Prostate gland (tissue), 2 donors: ENCODE measurements at regions not wholly inside any gene's neighbourhood (a gene's known extent, or its start where the extent isn't known, plus 50 kb on each side); places are given as distances from the start of the nearest gene placed in this dataset.

Experiments
- DNase-seq: peaks from one replicate; pipeline ENCODE4 v3.0.0-alpha.2; 2019; ENCODE audit warnings: low spot score
- H3K27ac ChIP-seq, 2 donors: fragments of 200-600 bp; sonication (generic); 2 replicates each; pipeline ENCODE4 v1.5.1; 2017 to 2019
- H3K27me3 ChIP-seq: fragments of 200-600 bp; sonication (generic); replicated peaks from 2 replicates; pipeline ENCODE4 v1.5.1; 2019; ENCODE audit not compliant: insufficient read depth
- H3K36me3 ChIP-seq, 2 donors: fragments of 200-600 bp; sonication (generic); 1 replicate in 1 of 2; 2 replicates in 1 of 2; pipeline versions ENCODE4 v1.5.1 to v1.8.1; 2017 to 2019
- H3K4me1 ChIP-seq: fragments of 200-600 bp; sonication (generic); replicated peaks from 2 replicates; pipeline ENCODE4 v1.5.1; 2019
- H3K4me3 ChIP-seq, 2 donors: fragments of 200-600 bp; sonication (generic); 2 replicates each; pipeline ENCODE4 v1.5.1; 2017 to 2019
- H3K9me3 ChIP-seq: fragments of 200-600 bp; sonication (generic); 2 replicates; pipeline ENCODE4 v1.5.1; 2017
- CTCF ChIP-seq, 4 experiments: fragments of 200-600 bp in 2 of 4; fragments of 450-650 bp in 2 of 4; sonication (generic) in 2 of 4; IDR thresholded peaks; 1 replicate in 3 of 4; 2 replicates in 1 of 4; pipeline ENCODE4 v1.5.1; 2016 to 2019; ENCODE audit warnings: antibody characterized with exemption in 4 of 4, mild to moderate bottlenecking in 2 of 4, moderate library complexity in 2 of 4
- POLR2A ChIP-seq: fragments of 450-650 bp; IDR thresholded peaks from one replicate; pipeline ENCODE4 v1.6.1; 2016; ENCODE audit warnings: antibody characterized with exemption, mild to moderate bottlenecking
- POLR2AphosphoS5 ChIP-seq: sonication (generic); formaldehyde crosslinking; IDR thresholded peaks from one replicate; pipeline ENCODE4 v1.6.1; 2017; ENCODE audit warnings: antibody characterized with exemption
- WGBS: methylation state at CpG from one replicate; pipeline ENCODE4 v1.1.5; 2018; 5-methylcytosine and 5-hydroxymethylcytosine counted together
- intact Hi-C: fragments of 100-400 bp; cut with DNase I; formaldehyde crosslinking; loops from one replicate; pipeline ENCODE4 v1.14.2; 2022

GRCh38 chr4:11130195-11130970 is 298.3 kb downstream of the HS3ST1 start:
- no peak for DNase-seq
- 86% methylated on average over 4 of the region's 4 CpGs for WGBS
- H3K27ac ChIP-seq = no peak overlapping the region
- H3K4me3 ChIP-seq = no peak overlapping the region
- no peaks in the 10 kb centered on the region for H3K36me3 ChIP-seq
- intact Hi-C loops = no loop called here
- no peaks in the 10 kb centered on the region for H3K4me1 ChIP-seq
- H3K27me3 ChIP-seq = no peaks in the 10 kb centered on the region
- TF ChIP-seq CTCF (IDR thresholded peaks at IDR 0.05) = no peak
- TF ChIP-seq POLR2AphosphoS5 = no peak
- no peak for TF ChIP-seq POLR2A
- H3K9me3 ChIP-seq = no peaks in the 10 kb centered on the region

GRCh38 chr4:11120435-11120834 is 308.3 kb downstream of the HS3ST1 start:
- H3K27me3 ChIP-seq = no peaks in the 10 kb centered on the region
- TF ChIP-seq POLR2AphosphoS5 (no peak), POLR2A (no peak), CTCF (IDR thresholded peaks at IDR 0.05) (no peak)
- no peak overlapping the region for H3K4me3 ChIP-seq
- intact Hi-C loops = no loop called here
- H3K36me3 ChIP-seq = no peaks in the 10 kb centered on the region
- DNase-seq = no peak
- WGBS = 90% methylated on average over 2 of the region's 2 CpGs
- no peaks in the 10 kb centered on the region for H3K4me1 ChIP-seq
- no peaks in the 10 kb centered on the region for H3K9me3 ChIP-seq
- H3K27ac ChIP-seq = no peak overlapping the region

DNA sequence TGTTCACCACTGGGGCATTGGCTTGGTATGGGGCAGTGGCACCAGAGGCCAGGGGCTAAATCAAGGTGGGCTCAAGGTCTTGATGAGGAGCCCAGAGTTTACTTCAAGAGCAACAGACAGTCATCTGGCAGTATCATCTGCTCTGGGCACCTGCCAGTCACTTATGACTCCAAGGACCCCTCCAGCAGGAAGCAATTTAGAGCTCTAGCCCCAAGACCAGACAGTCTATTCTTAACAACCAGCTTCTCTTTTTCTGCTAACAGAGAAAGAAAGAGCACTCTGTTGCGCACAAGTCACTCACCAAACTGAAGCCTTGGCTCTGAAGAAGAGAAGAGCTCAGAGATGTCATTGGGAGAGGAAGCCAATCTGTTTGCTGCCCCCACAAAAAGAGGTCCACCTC is 309.2 kb downstream of the HS3ST1 start:
- Histone ChIP-seq H3K4me3 (no peak overlapping the region), H3K9me3 (no peaks in the 10 kb centered on the region), H3K27ac (no peak overlapping the region), H3K4me1 (no peaks in the 10 kb centered on the region), H3K36me3 (no peaks in the 10 kb centered on the region), H3K27me3 (no peaks in the 10 kb centered on the region)
- intact Hi-C loops = no loop called here
- WGBS = 95% methylated on average over 1 of the region's 1 CpG
- no peak for DNase-seq
- TF ChIP-seq CTCF (IDR thresholded peaks at IDR 0.05) (no peak), POLR2AphosphoS5 (no peak), POLR2A (no peak)

GRCh38 chr4:11118513-11118912 is 310.2 kb downstream of the HS3ST1 start:
- H3K9me3 ChIP-seq = no peaks in the 10 kb centered on the region
- no peak for DNase-seq
- H3K4me1 ChIP-seq = no peaks in the 10 kb centered on the region
- WGBS = 89% methylated on average over 2 of the region's 2 CpGs
- no peaks in the 10 kb centered on the region for H3K36me3 ChIP-seq
- intact Hi-C loops = no loop called here
- no peak overlapping the region for H3K4me3 ChIP-seq
- no peaks in the 10 kb centered on the region for H3K27me3 ChIP-seq
- H3K27ac ChIP-seq = no peak overlapping the region
- no peak for TF ChIP-seq POLR2AphosphoS5

DNA sequence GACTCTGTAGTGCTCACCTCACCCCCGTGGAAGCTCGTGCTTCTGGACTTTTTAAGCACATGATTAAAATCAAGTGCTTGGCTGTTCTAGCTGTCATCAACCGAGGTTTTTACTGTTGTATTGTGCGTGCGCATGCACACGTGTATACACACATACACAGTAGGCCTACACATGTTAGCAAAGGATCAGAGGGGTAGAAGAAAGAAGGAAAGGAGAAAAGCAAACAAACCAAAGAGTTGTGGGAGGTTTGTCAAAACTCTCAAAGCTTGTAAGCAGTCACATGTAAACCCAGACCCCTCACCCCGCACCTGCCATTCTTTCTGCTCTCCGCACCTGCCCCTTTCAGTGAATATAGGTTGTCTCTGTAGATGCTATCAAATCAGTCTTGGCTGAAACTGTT is 311.8 kb downstream of the HS3ST1 start:
- DNase-seq = no peak
- intact Hi-C loops = no loop called here
- Histone ChIP-seq H3K4me1 (no peaks in the 10 kb centered on the region), H3K27ac (no peak overlapping the region), H3K36me3 (no peaks in the 10 kb centered on the region), H3K9me3 (no peaks in the 10 kb centered on the region), H3K27me3 (no peaks in the 10 kb centered on the region), H3K4me3 (no peak overlapping the region)
- TF ChIP-seq CTCF (IDR thresholded peaks at IDR 0.05) (no peak), POLR2AphosphoS5 (no peak), POLR2A (no peak)
- WGBS = 79% methylated on average over 8 of the region's 8 CpGs
